Astrocyte (in vitro differentiated cells and primary cell): ENCODE measurements at regions not wholly inside any gene's neighbourhood (a gene's known extent, or its start where the extent isn't known, plus 50 kb on each side); places are given as distances from the start of the nearest gene placed in this dataset.

ENCODE experiments used
- EZH2 ChIP-seq: IDR thresholded peaks from 2 replicates; pipeline ENCODE4 v1.6.1; 2012; ENCODE audit warnings: mild to moderate bottlenecking, low read length, inconsistent platforms; ENCODE audit not compliant: insufficient read depth
- TF ChIP-seq, protein P1 (sequence below): IDR thresholded peaks from 2 replicates; pipeline ENCODE4 v1.5.1; 2011; ENCODE audit warnings: low read depth, mild to moderate bottlenecking, inconsistent platforms, low read length, moderate library complexity; ENCODE audit not compliant: insufficient read depth

DNA sequence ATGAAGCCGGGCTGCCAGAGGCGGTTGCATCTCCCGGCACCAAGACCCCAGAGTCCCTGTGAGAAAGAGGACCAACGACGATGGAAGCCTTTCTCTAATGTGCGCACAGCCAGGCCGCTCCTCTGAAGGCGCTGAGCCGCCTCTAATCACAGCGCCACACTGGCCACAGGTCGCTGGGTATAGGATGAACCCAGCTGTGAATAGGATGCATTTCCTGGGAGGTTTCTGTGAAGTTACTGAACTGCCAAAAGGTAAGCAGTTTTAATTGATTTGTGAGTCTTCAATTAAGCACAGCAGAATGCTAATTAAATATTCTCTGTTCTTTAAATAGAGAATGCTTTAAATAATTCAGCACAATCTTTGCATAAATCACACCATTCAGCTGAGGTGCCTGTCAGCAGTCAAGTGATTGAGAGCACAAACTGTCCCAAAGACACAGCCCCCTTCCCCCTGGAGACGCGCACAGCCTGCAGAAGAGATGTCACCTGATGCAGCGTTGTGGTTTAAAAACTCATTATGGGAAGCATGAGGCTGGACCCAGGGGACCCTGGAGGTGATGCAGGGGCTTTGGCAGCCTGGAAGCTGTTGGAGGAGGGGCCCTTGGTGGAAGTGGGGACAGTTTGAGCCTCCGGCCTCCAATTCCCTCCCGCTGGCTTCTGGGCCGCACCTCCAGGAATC, 98.1 kb downstream of the RTP5 start:
- TF ChIP-seq, protein P1, sequence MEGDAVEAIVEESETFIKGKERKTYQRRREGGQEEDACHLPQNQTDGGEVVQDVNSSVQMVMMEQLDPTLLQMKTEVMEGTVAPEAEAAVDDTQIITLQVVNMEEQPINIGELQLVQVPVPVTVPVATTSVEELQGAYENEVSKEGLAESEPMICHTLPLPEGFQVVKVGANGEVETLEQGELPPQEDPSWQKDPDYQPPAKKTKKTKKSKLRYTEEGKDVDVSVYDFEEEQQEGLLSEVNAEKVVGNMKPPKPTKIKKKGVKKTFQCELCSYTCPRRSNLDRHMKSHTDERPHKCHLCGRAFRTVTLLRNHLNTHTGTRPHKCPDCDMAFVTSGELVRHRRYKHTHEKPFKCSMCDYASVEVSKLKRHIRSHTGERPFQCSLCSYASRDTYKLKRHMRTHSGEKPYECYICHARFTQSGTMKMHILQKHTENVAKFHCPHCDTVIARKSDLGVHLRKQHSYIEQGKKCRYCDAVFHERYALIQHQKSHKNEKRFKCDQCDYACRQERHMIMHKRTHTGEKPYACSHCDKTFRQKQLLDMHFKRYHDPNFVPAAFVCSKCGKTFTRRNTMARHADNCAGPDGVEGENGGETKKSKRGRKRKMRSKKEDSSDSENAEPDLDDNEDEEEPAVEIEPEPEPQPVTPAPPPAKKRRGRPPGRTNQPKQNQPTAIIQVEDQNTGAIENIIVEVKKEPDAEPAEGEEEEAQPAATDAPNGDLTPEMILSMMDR = no peak
- no peak for TF ChIP-seq EZH2
